HG03025 (cell line): ENCODE measurements at regions not wholly inside any gene's neighbourhood (a gene's known extent, or its start where the extent isn't known, plus 50 kb on each side); places are given as distances from the start of the nearest gene placed in this dataset.
"Not testable (repeated sequence)": the region's sequence is repeated elsewhere in the genome, so short reads cannot be mapped to it uniquely, and the experiment has no call there.

Experiments
- ATAC-seq: cut with Tn5 transposase; IDR thresholded peaks from one replicate; pipeline ENCODE4 v1.9.1; 2021; ENCODE audit warnings: mild to moderate bottlenecking, moderate library complexity; ENCODE audit not compliant: unreplicated experiment, low FRiP score

DNA sequence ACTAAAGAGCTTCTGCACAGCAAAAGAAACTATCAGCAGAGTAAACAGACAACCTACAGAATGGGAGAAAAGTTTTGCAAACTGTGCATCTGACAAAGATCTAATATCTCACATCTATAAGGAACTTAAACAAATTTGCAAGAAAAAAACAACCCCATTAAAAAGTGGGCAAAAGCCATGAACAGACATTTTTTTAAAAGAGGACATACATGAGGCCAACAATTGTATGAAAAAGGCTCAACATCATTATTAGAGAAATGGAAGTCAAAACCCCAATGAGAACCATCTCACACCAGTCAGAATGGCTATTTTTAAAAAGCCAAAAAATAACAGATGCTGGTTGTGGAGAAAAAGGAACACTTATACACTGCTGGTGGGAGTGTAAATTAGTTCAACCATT is 483.8 kb downstream of the ADCYAP1 start:
- ATAC-seq: not testable (repeated sequence)

GRCh38 chr18:1392046-1392445 is 487.4 kb downstream of the ADCYAP1 start:
- ATAC-seq: no peak

GRCh38 chr18:1392865-1393734 is 488.4 kb downstream of the ADCYAP1 start:
- no peak for ATAC-seq

GRCh38 chr18:1393929-1394328 is 489.3 kb downstream of the ADCYAP1 start:
- no peak for ATAC-seq

GRCh38 chr18:1394426-1394825 is 489.8 kb downstream of the ADCYAP1 start:
- no peak for ATAC-seq

DNA sequence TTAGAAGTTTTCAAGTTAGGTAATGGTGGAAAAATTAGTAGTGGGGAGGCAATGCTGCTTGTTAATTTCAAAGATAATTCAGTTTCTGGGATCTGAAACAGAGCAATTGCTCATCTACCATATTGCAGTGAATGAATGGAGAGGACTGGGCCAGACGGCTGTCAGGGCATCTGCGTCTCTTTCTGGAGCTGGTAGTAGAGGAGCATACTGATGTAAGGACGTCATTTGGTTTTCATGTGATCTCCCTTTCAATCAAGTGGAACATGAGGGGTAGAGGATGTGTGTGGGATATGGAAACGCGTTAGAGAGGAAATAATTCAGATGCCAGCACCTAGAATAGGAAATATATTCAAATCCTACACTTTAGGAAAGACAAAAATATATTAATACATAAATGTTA is 490.3 kb downstream of the ADCYAP1 start:
- no peak for ATAC-seq

DNA sequence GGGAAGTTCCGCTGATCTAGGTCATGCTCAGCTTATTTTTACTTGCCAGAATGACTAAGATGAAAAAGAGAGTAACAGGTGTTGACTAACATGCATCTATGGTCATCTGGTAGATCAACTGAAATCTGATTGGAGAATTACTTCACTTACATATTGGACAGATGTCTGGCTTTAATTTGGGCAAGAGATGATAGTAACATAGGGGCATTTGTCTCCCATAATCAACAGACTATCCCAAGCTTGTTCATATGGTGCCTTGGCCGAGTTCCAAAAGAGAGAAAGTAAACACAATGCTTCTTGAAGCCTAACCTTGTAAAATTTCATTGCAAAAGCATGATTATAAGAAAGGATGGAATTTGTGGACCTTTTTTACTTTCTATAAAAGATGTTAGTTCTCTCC is 503.7 kb downstream of the ADCYAP1 start:
- no peak for ATAC-seq

DNA sequence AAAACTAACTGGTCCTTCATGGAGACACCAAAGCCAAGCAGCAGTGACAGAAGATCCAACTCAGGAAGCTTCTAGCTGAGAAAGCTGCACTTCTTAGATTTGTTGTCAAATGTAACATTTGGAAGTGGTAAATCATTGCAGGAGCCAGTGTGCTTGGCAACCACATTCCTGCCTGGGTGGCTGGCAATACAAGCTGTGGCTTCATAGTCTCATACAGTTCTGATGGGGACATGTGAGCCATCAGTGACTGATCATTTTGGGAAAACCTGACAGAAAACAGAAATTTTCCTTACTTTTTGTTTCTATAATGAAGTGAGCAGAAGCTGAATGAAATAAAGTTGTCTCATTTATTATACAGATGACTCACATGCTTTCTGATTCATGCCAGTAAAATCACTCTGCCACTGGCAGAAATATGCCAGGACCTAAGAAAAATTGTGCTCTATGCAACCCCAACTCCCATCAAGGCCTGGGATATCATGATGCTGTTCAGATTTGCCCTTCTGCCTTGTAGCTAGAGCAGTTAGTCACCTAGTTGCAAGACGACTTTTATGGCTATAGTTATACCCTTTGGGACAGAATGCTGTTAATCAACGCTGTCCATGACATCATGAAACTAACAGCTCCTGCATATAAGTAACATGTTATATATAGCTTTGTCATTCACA is 508.1 kb downstream of the ADCYAP1 start:
- no peak for ATAC-seq

- no peak for ATAC-seq
Observed at GRCh38 chr18:1413323-1413675, 508.6 kb downstream of the ADCYAP1 start.

DNA sequence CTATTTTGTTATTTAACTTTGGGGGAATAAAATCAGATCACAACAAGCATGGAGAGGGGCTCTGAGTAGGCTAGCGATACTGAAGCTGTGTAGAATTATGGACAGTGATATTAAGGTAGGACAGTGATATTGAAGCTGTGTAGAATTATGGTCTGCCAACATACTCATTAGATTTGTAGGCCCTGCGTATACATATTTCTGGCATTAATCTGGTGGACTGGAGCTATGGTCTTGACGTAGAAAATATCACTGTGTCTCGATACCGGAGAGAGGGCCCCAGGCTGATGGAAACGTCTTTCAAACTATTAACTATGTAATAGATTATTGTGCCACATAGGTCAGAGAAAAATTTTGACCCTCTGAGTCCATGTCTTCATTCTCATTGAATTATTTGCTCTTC is 511.4 kb downstream of the ADCYAP1 start:
- ATAC-seq: no peak

GRCh38 chr18:1421502-1421901 is 516.8 kb downstream of the ADCYAP1 start:
- no peak for ATAC-seq

GRCh38 chr18:1422634-1423033 is 518.0 kb downstream of the ADCYAP1 start:
- ATAC-seq: no peak

- ATAC-seq: no peak
Observed at GRCh38 chr18:1425679-1426078, 521.0 kb downstream of the ADCYAP1 start.

DNA sequence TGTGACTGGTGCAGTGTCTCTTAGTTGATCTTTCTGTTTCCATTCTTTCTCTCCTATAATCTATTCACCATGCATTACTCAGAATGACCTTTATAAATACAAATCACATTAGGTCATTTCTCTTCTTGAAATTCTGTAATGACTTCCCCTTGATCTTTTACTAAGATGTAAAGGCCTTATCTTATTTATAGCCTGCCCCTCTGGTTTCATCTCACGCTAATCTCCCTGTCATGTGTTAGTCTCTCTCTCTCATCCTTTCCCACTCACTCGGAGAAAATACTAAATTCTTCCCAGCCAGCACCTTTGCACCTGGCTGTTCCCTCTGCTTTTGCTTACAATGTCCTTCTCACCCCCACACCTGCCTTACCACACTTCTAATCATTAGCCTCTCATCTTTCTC is 530.8 kb downstream of the ADCYAP1 start:
- no peak for ATAC-seq

DNA sequence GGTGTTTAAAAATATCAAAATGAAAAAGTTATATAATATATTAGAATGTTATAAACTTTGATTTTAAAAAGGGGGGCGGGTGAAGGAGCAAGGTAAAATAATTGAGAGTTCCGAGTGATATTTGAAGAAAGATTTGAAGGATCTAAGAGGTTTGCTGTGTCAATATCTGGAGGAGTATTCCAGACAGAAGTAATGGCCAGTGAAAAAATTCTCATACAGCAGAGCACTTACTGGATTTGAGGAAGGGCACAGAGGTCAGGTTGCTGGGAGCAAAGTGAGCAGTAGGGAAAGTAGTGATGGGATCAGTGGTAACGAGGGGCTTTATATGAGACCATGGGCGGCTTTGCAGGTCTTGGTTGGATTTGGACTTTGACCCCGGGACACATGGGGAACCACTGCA is 531.5 kb downstream of the ADCYAP1 start:
- ATAC-seq: no peak

GRCh38 chr18:1438458-1438910 is 533.8 kb downstream of the ADCYAP1 start:
- ATAC-seq: no peak

DNA sequence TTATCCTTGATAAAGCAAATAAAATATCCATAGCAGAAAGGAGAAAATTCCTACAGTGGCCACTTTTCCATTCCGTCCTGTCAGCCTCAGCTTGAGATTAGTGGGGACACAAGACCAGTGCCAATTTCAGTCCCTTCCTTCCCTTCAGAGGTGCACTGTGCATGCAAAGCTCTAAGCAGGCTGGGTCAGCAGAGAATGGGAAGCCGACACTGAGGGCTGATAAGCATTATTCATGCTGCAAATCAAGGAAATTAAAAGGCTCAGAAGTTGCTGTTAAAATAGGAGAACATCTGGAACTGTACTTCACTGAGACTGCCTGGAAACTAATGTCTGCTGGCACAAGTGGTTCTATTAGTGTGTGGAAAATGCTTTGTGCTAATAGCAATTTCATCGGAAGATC is 534.3 kb downstream of the ADCYAP1 start:
- no peak for ATAC-seq

- not testable (repeated sequence) for ATAC-seq
Observed at GRCh38 chr18:1444062-1444461, 539.4 kb downstream of the ADCYAP1 start.

GRCh38 chr18:1446765-1447164 is 542.1 kb downstream of the ADCYAP1 start:
- ATAC-seq: no peak

- no peak for ATAC-seq
Observed at GRCh38 chr18:1452821-1453220, 548.1 kb downstream of the ADCYAP1 start.

- ATAC-seq: no peak
Observed at GRCh38 chr18:1455605-1456004, 550.9 kb downstream of the ADCYAP1 start.

DNA sequence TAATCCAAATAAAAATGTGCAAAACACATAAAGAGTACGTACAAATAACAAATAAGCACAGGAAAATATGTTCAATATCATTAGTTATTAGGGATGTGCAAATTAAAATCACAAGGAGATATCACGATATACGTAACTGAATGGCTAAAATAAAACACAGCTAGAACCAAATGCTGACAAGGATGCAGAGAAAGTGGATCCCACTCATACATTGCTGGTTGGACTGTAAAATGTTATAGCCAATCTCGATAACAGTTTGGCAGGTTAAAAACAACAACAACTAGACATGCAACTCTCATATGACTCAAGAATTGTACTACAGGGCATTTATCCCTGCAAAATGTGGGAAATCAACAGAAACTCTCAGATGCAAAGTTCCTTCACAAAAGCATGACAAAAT is 553.9 kb downstream of the ADCYAP1 start:
- no peak for ATAC-seq
